H9 (cell line): ENCODE measurements at regions not wholly inside any gene's neighbourhood (a gene's known extent, or its start where the extent isn't known, plus 50 kb on each side); places are given as distances from the start of the nearest gene placed in this dataset.

ENCODE experiments used
- DNase-seq: peaks from one replicate; pipeline ENCODE4 v3.0.0-alpha.2; 2017
- H2AFZ ChIP-seq: one replicate; pipeline ENCODE4 v1.6.1; 2013; ENCODE audit warnings: mild to moderate bottlenecking, low read length, control low read depth, moderate library complexity
- H2AK5ac ChIP-seq: 2 replicates; pipeline ENCODE4 v1.6.1; 2013; ENCODE audit warnings: low read length, control low read depth, mixed read lengths; ENCODE audit not compliant: insufficient read length
- H2BK120ac ChIP-seq: one replicate; pipeline ENCODE4 v1.6.1; 2013; ENCODE audit warnings: low read depth, mild to moderate bottlenecking, low read length, control low read depth, inconsistent platforms; ENCODE audit not compliant: poor library complexity, severe bottlenecking
- H2BK12ac ChIP-seq: 2 replicates; pipeline ENCODE4 v1.6.1; 2013; ENCODE audit warnings: low read length, control low read depth, mixed read lengths, low read depth; ENCODE audit not compliant: insufficient read length
- H2BK15ac ChIP-seq: 2 replicates; pipeline ENCODE4 v1.6.1; 2013; ENCODE audit warnings: low read depth, low read length, control low read depth
- H2BK20ac ChIP-seq: one replicate; pipeline ENCODE4 v1.6.1; 2013; ENCODE audit warnings: low read depth, mild to moderate bottlenecking, low read length, control low read depth, inconsistent platforms; ENCODE audit not compliant: poor library complexity, severe bottlenecking
- H2BK5ac ChIP-seq: 2 replicates; pipeline ENCODE4 v1.6.1; 2013; ENCODE audit warnings: low read length, control low read depth, mixed read lengths; ENCODE audit not compliant: insufficient read length
- H3K14ac ChIP-seq: 2 replicates; pipeline ENCODE4 v1.6.1; 2013; ENCODE audit warnings: low read length, control low read depth; ENCODE audit not compliant: insufficient read depth
- H3K18ac ChIP-seq: 2 replicates; pipeline ENCODE4 v1.6.1; 2013; ENCODE audit warnings: low read depth, mild to moderate bottlenecking, mixed read lengths, low read length, control low read depth; ENCODE audit not compliant: insufficient read length
- H3K23ac ChIP-seq: 2 replicates; pipeline ENCODE4 v1.6.1; 2013; ENCODE audit warnings: low read length, control low read depth, mixed read lengths, low read depth; ENCODE audit not compliant: insufficient read length
- H3K23me2 ChIP-seq: 2 replicates; pipeline ENCODE4 v1.6.1; 2013; ENCODE audit warnings: low read depth, mild to moderate bottlenecking, mixed read lengths, low read length, control low read depth; ENCODE audit not compliant: insufficient read length, poor library complexity, severe bottlenecking
- H3K27ac ChIP-seq: 2 replicates; pipeline ENCODE4 v1.5.1; 2013; ENCODE audit warnings: low read length, control low read depth, mixed read lengths, low read depth; ENCODE audit not compliant: insufficient read length
- H3K27me3 ChIP-seq: 2 replicates; pipeline ENCODE4 v1.6.1; 2013; ENCODE audit warnings: low read length, control low read depth, inconsistent platforms; ENCODE audit not compliant: insufficient read depth
- H3K4ac ChIP-seq: 2 replicates; pipeline ENCODE4 v1.6.1; 2013; ENCODE audit warnings: low read depth, mild to moderate bottlenecking, control low read depth, inconsistent platforms, low read length, moderate library complexity
- H3K4me1 ChIP-seq: 2 replicates; pipeline ENCODE4 v1.6.1; 2013; ENCODE audit warnings: low read length, control low read depth, inconsistent platforms; ENCODE audit not compliant: insufficient read depth
- H3K4me2 ChIP-seq: 2 replicates; pipeline ENCODE4 v1.6.1; 2013; ENCODE audit warnings: low read length, control low read depth, mixed read lengths; ENCODE audit not compliant: insufficient read length, insufficient read depth
- H3K56ac ChIP-seq: 2 replicates; pipeline ENCODE4 v1.6.1; 2013; ENCODE audit warnings: low read depth, mild to moderate bottlenecking, mixed read lengths, low read length, control low read depth; ENCODE audit not compliant: insufficient read length
- H3K79me1 ChIP-seq: 2 replicates; pipeline ENCODE4 v1.6.1; 2013; ENCODE audit warnings: low read depth, mild to moderate bottlenecking, moderate library complexity, low read length, control low read depth, inconsistent platforms; ENCODE audit not compliant: insufficient read depth, poor library complexity, severe bottlenecking
- H3K79me2 ChIP-seq: 2 replicates; pipeline ENCODE4 v1.6.1; 2013; ENCODE audit warnings: low read length, control low read depth, inconsistent platforms; ENCODE audit not compliant: insufficient read depth
- H3K9ac ChIP-seq: 2 replicates; pipeline ENCODE4 v1.6.1; 2013; ENCODE audit warnings: low read length, control low read depth, mixed read lengths; ENCODE audit not compliant: insufficient read length; ENCODE audit errors: extremely low read depth
- H3K9me3 ChIP-seq: one replicate; pipeline ENCODE4 v1.6.1; 2013; ENCODE audit warnings: low read depth, low read length, inconsistent platforms; ENCODE audit not compliant: control insufficient read depth
- H3T11ph ChIP-seq: one replicate; pipeline ENCODE4 v1.6.1; 2013; ENCODE audit warnings: mild to moderate bottlenecking, low read length, control low read depth, inconsistent platforms
- H4K20me1 ChIP-seq: one replicate; pipeline ENCODE4 v1.6.1; 2013; ENCODE audit not compliant: control insufficient read depth, insufficient read length, insufficient read depth
- H4K5ac ChIP-seq: 2 replicates; pipeline ENCODE4 v1.6.1; 2013; ENCODE audit warnings: low read depth, mild to moderate bottlenecking, mixed read lengths, low read length, control low read depth; ENCODE audit not compliant: insufficient read length
- H4K8ac ChIP-seq: replicated peaks from 2 replicates; pipeline ENCODE4 v1.6.1; 2013; ENCODE audit warnings: low read length, control low read depth, mixed read lengths, low read depth; ENCODE audit not compliant: insufficient read length
- H4K91ac ChIP-seq: 2 replicates; pipeline ENCODE4 v1.6.1; 2013; ENCODE audit warnings: low read depth, mild to moderate bottlenecking, moderate library complexity, mixed read lengths, low read length, control low read depth; ENCODE audit not compliant: insufficient read length
- H3K27ac Mint-ChIP-seq, 3 experiments: 2 replicates in 2 of 3; 3 replicates in 1 of 3; pipeline ENCODE4 v1.8.0; 2020 to 2021; ENCODE audit warnings: mixed read lengths in 3 of 3, mild to moderate bottlenecking in 1 of 3, moderate library complexity in 1 of 3
- H3K27me3 Mint-ChIP-seq: 2 replicates; pipeline ENCODE4 v1.8.0; 2021; ENCODE audit warnings: low read depth, mild to moderate bottlenecking, moderate library complexity, mixed read lengths
- H3K36me3 Mint-ChIP-seq, 3 experiments: 2 replicates in 2 of 3; 3 replicates in 1 of 3; pipeline ENCODE4 v1.8.0; 2020 to 2021; ENCODE audit warnings: low read depth in 3 of 3, mixed read lengths in 3 of 3; ENCODE audit not compliant: insufficient read depth in 1 of 3
- H3K4me1 Mint-ChIP-seq, 2 experiments: 2 replicates each; pipeline ENCODE4 v1.8.0; 2020; ENCODE audit warnings: mixed read lengths in 2 of 2
- H3K4me3 Mint-ChIP-seq, 2 experiments: 2 replicates in 1 of 2; 3 replicates in 1 of 2; pipeline ENCODE4 v1.8.0; 2020 to 2021; ENCODE audit warnings: mild to moderate bottlenecking in 2 of 2, mixed read lengths in 2 of 2, moderate library complexity in 1 of 2
- H3K9me3 Mint-ChIP-seq, 2 experiments: 2 replicates in 1 of 2; 3 replicates in 1 of 2; pipeline ENCODE4 v1.8.0; 2020; ENCODE audit warnings: mild to moderate bottlenecking in 2 of 2, mixed read lengths in 2 of 2, moderate library complexity in 1 of 2
- CTCF ChIP-seq: fragments of 200-600 bp; sonication (generic); conservative IDR thresholded peaks from 3 replicates; pipeline ENCODE4 v1.8.0; 2021; ENCODE audit warnings: antibody characterized with exemption, mild to moderate bottlenecking
- WGBS: extraction: QIAGEN DNeasy Blood & Tissue Kit; methylation state at CpG from one replicate; pipeline ENCODE4 v1.1.7; 2013; ENCODE audit warnings: missing lambda C conversion rate, low lambda C conversion rate, mixed read lengths; ENCODE audit not compliant: insufficient read length; ENCODE audit errors: extremely low coverage; 5-methylcytosine and 5-hydroxymethylcytosine counted together

GRCh38 chr22:47612311-47612910 lies 850.0 kb downstream of the TBC1D22A start:
- H3K9me3 ChIP-seq: no peaks in the 10 kb centered on the region
- no peaks in the 10 kb centered on the region for H3K4me1 Mint-ChIP-seq
- H2BK5ac ChIP-seq: no peak overlapping the region
- no CpG with 5 or more reads among the region's 17 CpGs for WGBS
- DNase-seq: no peak
- H3K4me2 ChIP-seq: no peak overlapping the region
- H3K27me3 ChIP-seq: no peaks in the 10 kb centered on the region
- no peak overlapping the region for H3T11ph ChIP-seq
- no peak overlapping the region for H4K5ac ChIP-seq
- H3K79me1 ChIP-seq: no peaks in the 10 kb centered on the region
- no peak overlapping the region for H4K91ac ChIP-seq
- peaks cover 0 to 5% (median 0%) of the 10 kb centered on the region in 3 experiments; a peak in 4 of 7 replicates for H3K36me3 Mint-ChIP-seq
- H3K9me3 Mint-ChIP-seq: peaks cover 2 to 67% of the 10 kb centered on the region in 2 experiments; a peak in 4 of 5 replicates
- no peaks in the 10 kb centered on the region for H3K23me2 ChIP-seq
- no peak overlapping the region for H2AK5ac ChIP-seq
- no peak overlapping the region for H3K27ac ChIP-seq
- H3K14ac ChIP-seq: no peak overlapping the region
- no peak overlapping the region for H3K18ac ChIP-seq
- H3K56ac ChIP-seq: no peak overlapping the region
- no peak overlapping the region for H2BK20ac ChIP-seq
- TF ChIP-seq CTCF: no peak
- H3K79me2 ChIP-seq: no peaks in the 10 kb centered on the region
- H3K4me1 ChIP-seq: no peaks in the 10 kb centered on the region
- no peak overlapping the region for H2BK15ac ChIP-seq
- peak overlapping the region in 1 of 3 experiments; percentile 72; a peak in 1 of 7 replicates for H3K27ac Mint-ChIP-seq
- no peak overlapping the region for H2BK12ac ChIP-seq
- H3K4me3 Mint-ChIP-seq: no peak overlapping the region
- peaks cover 11% of the 10 kb centered on the region for H3K27me3 Mint-ChIP-seq
- H3K4ac ChIP-seq: no peak overlapping the region
- no peak overlapping the region for H2BK120ac ChIP-seq
- no peak overlapping the region for H3K23ac ChIP-seq
- no peak overlapping the region for H4K8ac ChIP-seq
- H2AFZ ChIP-seq: no peak overlapping the region
- H3K9ac ChIP-seq: no peak overlapping the region
- no peaks in the 10 kb centered on the region for H4K20me1 ChIP-seq
